Psoas muscle (tissue), 7 donors: ENCODE measurements at regions not wholly inside any gene's neighbourhood (a gene's known extent, or its start where the extent isn't known, plus 50 kb on each side); places are given as distances from the start of the nearest gene placed in this dataset.

Source experiments
- ATAC-seq, 4 donors: fragments of 200-7000 bp; cut with Tn5 transposase; one replicate each; pipeline ENCODE4 v1.9.1; 2020; ENCODE audit warnings: moderate library complexity in 3 of 4, mild to moderate bottlenecking in 2 of 4
- DNase-seq, 2 donors: peaks; one replicate each; pipeline ENCODE4 v3.0.0-alpha.2; 2020
- H3K27ac ChIP-seq: fragments of 200-600 bp; one replicate; pipeline ENCODE4 v1.8.0; 2022
- H3K27me3 ChIP-seq, 3 donors: fragments of 200-600 bp in 1 of 3; one replicate each; pipeline versions ENCODE4 v1.6.1 to v1.8.0; 2013 to 2022; ENCODE audit warnings: low read length in 2 of 3, mild to moderate bottlenecking in 2 of 3, moderate library complexity in 1 of 3; ENCODE audit not compliant: insufficient read depth in 3 of 3
- H3K36me3 ChIP-seq, 2 donors: fragments of 200-600 bp in 1 of 2; one replicate each; pipeline versions ENCODE4 v1.6.1 to v1.8.0; 2013 to 2022; ENCODE audit warnings: low read depth in 1 of 2, mild to moderate bottlenecking in 1 of 2, moderate library complexity in 1 of 2; ENCODE audit not compliant: insufficient read depth in 1 of 2
- H3K4me1 ChIP-seq: fragments of 200-600 bp; one replicate; pipeline ENCODE4 v1.8.0; 2022
- H3K4me3 ChIP-seq: fragments of 200-600 bp; one replicate; pipeline ENCODE4 v1.8.0; 2022; ENCODE audit warnings: mild to moderate bottlenecking
- H3K9me3 ChIP-seq: fragments of 200-600 bp; one replicate; pipeline ENCODE4 v1.8.0; 2022
- WGBS, 3 donors: extraction: QIAGEN DNeasy Blood & Tissue Kit; methylation state at CpG; one replicate each; pipeline versions ENCODE4 v1.1.6 to v1.1.7; 2013; 5-methylcytosine and 5-hydroxymethylcytosine counted together
- intact Hi-C, 2 donors: fragments of 100-400 bp; cut with DNase I; formaldehyde crosslinking; loops; one replicate each; pipeline versions ENCODE4 v1.11.0 to v1.14.2; 2022
- TF ChIP-seq, protein P1 (sequence below): fragments of 200-600 bp; IDR thresholded peaks from one replicate; pipeline ENCODE4 v1.8.0; 2022; ENCODE audit warnings: antibody characterized with exemption
- donor health status: healthy with polysubstance abuse.
- donor health status: DM: no; HTN: no; CAD: no; lungs with moderate emphysema.
- donor health status: Bipolar disorder and iron deficiency.
- donor health status: healthy.
- donor health status: DM: yes; HTN: yes; CAD: no.
- donor health status: DM: no; HTN: no; CAD: no.
- donor health status: DM: yes; HTN: yes; CAD: no.

DNA sequence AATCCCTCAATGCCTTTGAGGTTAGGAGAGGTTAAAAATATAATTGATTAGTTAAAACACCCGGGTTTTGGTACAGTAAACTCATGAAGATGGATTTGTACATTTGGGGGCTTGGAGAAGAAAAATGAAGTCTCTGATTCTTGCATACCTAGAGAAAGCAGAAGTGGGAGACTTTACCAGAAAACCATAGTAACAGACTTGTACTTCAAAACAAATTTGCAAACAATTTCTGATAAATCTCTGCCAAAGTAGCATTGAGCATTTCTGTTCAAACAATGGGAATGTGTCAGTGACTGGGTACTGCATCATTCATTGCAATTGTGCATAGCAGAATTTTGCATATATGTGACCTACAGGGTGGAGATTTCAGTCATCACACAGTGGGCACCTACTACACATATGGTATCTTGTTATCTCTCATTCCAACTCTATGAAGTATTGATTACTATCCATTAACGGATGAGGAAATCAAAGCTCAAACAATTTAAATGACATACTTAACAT lies 256.9 kb downstream of the PLK2 start:
- no peaks in the 10 kb centered on the region for H3K27me3 ChIP-seq

DNA sequence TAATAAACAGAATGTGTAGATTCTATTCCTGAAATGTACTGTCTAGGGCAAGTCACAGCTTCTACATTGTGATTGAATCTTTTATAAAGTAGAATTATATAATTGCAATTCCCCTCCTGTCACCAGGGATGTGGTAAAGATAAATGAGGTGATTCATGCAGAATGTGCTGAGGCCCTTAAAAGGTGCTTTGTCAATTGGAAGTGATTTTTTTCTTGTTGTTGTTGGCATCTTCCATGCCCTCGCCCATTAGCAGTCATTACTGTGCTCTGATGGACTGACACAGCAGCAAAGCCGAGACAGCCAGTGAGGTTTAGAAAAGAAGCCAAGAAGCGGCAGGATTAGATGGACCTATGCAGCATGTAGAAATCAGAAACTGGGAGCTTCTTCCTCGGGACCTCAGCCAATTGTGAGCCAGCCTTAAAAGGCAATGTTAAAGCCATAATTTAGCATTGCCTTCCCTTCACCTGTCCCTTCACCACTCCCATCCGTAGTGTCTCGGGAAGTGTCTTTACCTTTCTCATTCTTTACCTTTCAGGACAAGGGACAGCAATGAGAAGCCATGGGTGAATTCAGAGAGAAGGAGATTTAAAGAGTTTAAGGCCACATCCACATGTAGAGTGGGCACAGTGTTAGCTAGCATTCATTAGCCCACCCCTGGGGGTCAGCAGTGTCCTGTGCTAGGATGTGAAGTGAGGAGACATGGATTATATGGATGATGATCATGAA lies 257.8 kb downstream of the PLK2 start:
- TF ChIP-seq, protein P1, sequence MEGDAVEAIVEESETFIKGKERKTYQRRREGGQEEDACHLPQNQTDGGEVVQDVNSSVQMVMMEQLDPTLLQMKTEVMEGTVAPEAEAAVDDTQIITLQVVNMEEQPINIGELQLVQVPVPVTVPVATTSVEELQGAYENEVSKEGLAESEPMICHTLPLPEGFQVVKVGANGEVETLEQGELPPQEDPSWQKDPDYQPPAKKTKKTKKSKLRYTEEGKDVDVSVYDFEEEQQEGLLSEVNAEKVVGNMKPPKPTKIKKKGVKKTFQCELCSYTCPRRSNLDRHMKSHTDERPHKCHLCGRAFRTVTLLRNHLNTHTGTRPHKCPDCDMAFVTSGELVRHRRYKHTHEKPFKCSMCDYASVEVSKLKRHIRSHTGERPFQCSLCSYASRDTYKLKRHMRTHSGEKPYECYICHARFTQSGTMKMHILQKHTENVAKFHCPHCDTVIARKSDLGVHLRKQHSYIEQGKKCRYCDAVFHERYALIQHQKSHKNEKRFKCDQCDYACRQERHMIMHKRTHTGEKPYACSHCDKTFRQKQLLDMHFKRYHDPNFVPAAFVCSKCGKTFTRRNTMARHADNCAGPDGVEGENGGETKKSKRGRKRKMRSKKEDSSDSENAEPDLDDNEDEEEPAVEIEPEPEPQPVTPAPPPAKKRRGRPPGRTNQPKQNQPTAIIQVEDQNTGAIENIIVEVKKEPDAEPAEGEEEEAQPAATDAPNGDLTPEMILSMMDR = no peak
- Histone ChIP-seq H3K27ac (no peak overlapping the region), H3K27me3 (no peaks in the 10 kb centered on the region), H3K4me3 (no peak overlapping the region), H3K9me3 (no peaks in the 10 kb centered on the region), H3K4me1 (no peaks in the 10 kb centered on the region), H3K36me3 (no peaks in the 10 kb centered on the region)
- ATAC-seq (no peak), DNase-seq (no peak)
- intact Hi-C loops = no loop called here
- WGBS, 3 donors = 85 to 89% (median 87%) methylated on average over 6 of the region's 6 CpGs

More for the DNA sequence above, 256.9 kb downstream of the PLK2 start:
- intact Hi-C loops = no loop called here
- no peaks in the 10 kb centered on the region for H3K4me1 ChIP-seq
- H3K9me3 ChIP-seq = no peaks in the 10 kb centered on the region
- TF ChIP-seq, protein P1 = no peak
- no peak for DNase-seq
- no peak overlapping the region for H3K4me3 ChIP-seq
- no peaks in the 10 kb centered on the region for H3K36me3 ChIP-seq
- no peak overlapping the region for H3K27ac ChIP-seq
- ATAC-seq = no peak
- 79 to 92% (median 89%) methylated on average over 2 of the region's 2 CpGs for WGBS, 3 donors

DNA sequence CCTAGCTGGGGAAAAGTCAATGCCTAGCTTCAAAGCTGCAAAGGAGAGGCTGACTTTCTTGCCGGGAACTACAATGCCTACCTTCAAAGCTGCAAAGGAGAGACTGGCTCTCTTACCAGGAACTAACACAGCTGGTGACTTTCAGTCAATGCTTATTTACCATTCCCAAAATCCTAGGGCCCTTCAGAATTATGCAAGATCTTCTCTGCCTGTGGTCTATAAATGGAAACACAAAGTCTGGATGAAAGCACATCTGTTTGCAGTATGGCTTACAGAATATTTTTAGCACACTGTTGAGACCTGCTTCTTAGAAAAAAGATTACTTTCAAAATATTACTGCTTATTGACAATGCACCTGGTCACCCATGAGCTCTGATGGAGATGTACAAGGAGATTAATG lies 259.4 kb downstream of the PLK2 start:
- H3K27me3 ChIP-seq = no peaks in the 10 kb centered on the region
- DNase-seq (no peak), ATAC-seq (no peak)
- intact Hi-C loops = no loop called here
- TF ChIP-seq, protein P1 = no peak
- 88 to 97% (median 92%) methylated on average over 1 of the region's 1 CpG for WGBS, 3 donors
- H3K4me1 ChIP-seq = no peaks in the 10 kb centered on the region
- H3K9me3 ChIP-seq = no peaks in the 10 kb centered on the region
- H3K27ac ChIP-seq = no peak overlapping the region
- no peaks in the 10 kb centered on the region for H3K36me3 ChIP-seq
- no peak overlapping the region for H3K4me3 ChIP-seq

DNA sequence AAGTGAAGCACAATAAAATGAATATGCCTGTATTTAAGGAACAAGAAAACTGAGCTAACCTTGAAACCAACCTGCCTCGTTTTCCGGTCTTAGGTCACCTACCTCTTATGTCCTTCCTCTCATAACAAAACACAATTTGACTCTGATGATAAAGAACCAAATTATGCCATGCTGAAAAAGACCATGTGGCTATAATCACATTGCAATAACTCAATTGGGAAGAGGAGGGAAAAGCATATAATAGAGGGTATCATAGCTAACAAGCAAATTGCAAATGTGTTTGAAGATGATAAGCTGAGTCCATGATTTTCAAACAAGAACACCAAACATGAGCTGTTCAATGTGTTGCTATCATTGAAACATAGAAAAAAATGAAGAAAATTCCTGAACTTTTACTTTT lies 260.8 kb downstream of the PLK2 start:
- TF ChIP-seq, protein P1 = no peak
- H3K27ac ChIP-seq = no peak overlapping the region
- WGBS, 3 donors = 92 to 98% (median 97%) methylated on average over 2 of the region's 2 CpGs
- intact Hi-C loops = no loop called here
- no peaks in the 10 kb centered on the region for H3K9me3 ChIP-seq
- H3K36me3 ChIP-seq = no peaks in the 10 kb centered on the region
- ATAC-seq = no peak
- H3K4me1 ChIP-seq = no peaks in the 10 kb centered on the region
- H3K27me3 ChIP-seq = no peaks in the 10 kb centered on the region
- no peak overlapping the region for H3K4me3 ChIP-seq
- DNase-seq = no peak

DNA sequence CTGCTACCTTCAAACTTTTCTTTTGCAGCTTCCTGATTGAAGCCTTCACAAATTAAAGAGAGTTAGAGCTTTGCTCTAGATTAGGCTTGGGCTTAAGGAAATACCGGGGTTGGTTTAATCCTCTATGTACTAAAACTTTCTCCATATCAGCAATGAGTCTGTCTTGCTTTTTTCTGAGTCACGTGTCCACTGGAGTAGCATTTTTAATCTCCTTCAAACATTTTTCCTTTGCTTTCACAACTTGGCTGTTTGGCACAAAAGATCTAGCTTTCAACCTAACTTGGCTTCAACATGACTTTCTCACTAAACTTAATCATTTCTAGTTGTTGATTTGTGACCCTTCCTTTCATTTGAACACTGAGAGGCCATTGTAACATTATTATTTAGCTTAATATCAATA lies 261.6 kb downstream of the PLK2 start:
- Histone ChIP-seq H3K4me3 (no peak overlapping the region), H3K36me3 (no peaks in the 10 kb centered on the region), H3K27me3 (no peaks in the 10 kb centered on the region), H3K4me1 (no peaks in the 10 kb centered on the region), H3K9me3 (no peaks in the 10 kb centered on the region), H3K27ac (no peak overlapping the region)
- 53 to 77% (median 66%) methylated on average over 2 of the region's 2 CpGs for WGBS, 3 donors
- intact Hi-C loops = no loop called here
- ATAC-seq (no peak), DNase-seq (no peak)
- TF ChIP-seq, protein P1 = no peak
